ENCODE measurements at regions not wholly inside any gene's neighbourhood (a gene's known extent, or its start where the extent isn't known, plus 50 kb on each side); places are given as distances from the start of the nearest gene placed in this dataset.

GRCh38 chr20:43243672-43244269 is 54.1 kb upstream of the PTPRT start:
- DNase-seq (ENCODE audit: low read depth): no peak

- no peak for DNase-seq (ENCODE audit: low read depth)
These were observed 51.5 kb upstream of the PTPRT start for GRCh38 chr20:43241057-43241702.

All from renal cortical epithelial cell (primary cell).